Effector memory CD8-positive, alpha-beta T cell (primary cell): ENCODE measurements at regions not wholly inside any gene's neighbourhood (a gene's known extent, or its start where the extent isn't known, plus 50 kb on each side); places are given as distances from the start of the nearest gene placed in this dataset.
"Not testable (repeated sequence)": the region's sequence is repeated elsewhere in the genome, so short reads cannot be mapped to it uniquely, and the experiment has no call there.

Source experiments
- ATAC-seq: fragments of 150-1000 bp; cut with Tn5 transposase; replicated peaks from 2 replicates; pipeline ENCODE4 v1.10.0; 2021; ENCODE audit warnings: mild to moderate bottlenecking, moderate library complexity
- DNase-seq, 3 experiments: peaks; one replicate each; pipeline ENCODE4 v3.0.0; 2021
- H3K27ac Mint-ChIP-seq, 2 donors: one replicate each; pipeline ENCODE4 v1.8.0; 2022; ENCODE audit warnings: mild to moderate bottlenecking in 2 of 2, mixed read lengths in 2 of 2, moderate library complexity in 2 of 2
- H3K27me3 Mint-ChIP-seq, 2 donors: one replicate each; pipeline ENCODE4 v1.8.0; 2022; ENCODE audit warnings: mixed read lengths in 2 of 2
- H3K36me3 Mint-ChIP-seq: one replicate; pipeline ENCODE4 v1.8.0; 2022; ENCODE audit warnings: mild to moderate bottlenecking, moderate library complexity, mixed read lengths; ENCODE audit not compliant: insufficient read depth
- H3K4me1 Mint-ChIP-seq, 2 donors: one replicate each; pipeline ENCODE4 v1.8.0; 2022; ENCODE audit warnings: low read depth in 2 of 2, mixed read lengths in 2 of 2
- H3K4me3 Mint-ChIP-seq, 2 donors: one replicate each; pipeline ENCODE4 v1.8.0; 2022; ENCODE audit warnings: mild to moderate bottlenecking in 2 of 2, mixed read lengths in 2 of 2, moderate library complexity in 2 of 2
- H3K9me3 Mint-ChIP-seq, 2 donors: one replicate each; pipeline ENCODE4 v1.8.0; 2022; ENCODE audit warnings: mixed read lengths in 2 of 2

DNA sequence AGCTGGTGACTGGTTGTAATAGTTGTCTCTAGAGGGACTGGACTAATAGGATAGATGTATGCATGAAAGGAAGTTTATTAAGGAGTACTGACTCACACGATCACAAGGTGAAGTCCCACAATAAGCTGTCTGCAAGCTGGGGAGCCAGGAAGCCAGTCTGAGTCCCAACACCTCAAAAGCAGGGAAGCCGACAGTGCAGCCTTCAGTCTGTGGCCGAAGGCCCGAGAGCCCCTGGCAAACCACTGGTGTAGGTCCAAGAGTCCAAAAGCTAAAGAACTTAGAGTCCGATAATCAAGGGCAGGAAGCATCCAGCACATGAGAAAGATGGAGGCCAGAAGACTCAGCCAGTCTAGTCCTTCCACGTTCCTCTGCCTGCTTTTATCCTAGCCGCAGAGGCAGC, 372.6 kb downstream of the TCERG1L start:
- not testable (repeated sequence) for H3K4me1 Mint-ChIP-seq, DNase-seq, H3K4me3 Mint-ChIP-seq, H3K27me3 Mint-ChIP-seq, H3K36me3 Mint-ChIP-seq, ATAC-seq, H3K9me3 Mint-ChIP-seq, H3K27ac Mint-ChIP-seq

GRCh38 chr10:130941886-130942285, 369.6 kb downstream of the TCERG1L start:
- H3K4me3 Mint-ChIP-seq = no peak overlapping the region
- H3K4me1 Mint-ChIP-seq = no peaks in the 10 kb centered on the region

DNA sequence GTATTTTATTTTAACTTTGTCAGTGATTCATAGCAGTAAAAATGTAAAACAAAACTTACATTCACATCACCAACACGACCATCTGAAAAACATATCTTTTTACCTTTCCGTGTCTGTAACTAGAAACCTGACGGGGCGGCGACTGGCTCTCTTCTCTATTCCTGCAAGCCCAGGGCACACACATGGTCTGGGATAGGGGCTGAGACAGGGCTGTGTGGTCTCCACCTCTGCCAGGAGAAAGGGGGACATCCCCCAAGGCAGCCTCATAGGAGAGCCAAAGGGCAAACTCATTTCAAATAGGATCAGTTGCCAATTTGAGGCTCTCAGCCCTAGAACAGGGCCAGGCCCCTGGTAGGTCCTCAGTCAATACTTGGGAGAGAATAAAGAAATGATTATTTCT, 359.4 kb downstream of the TCERG1L start:
- ATAC-seq (no peak), DNase-seq (no peak)
- no peak overlapping the region for H3K4me3 Mint-ChIP-seq
- no peaks in the 10 kb centered on the region for H3K9me3 Mint-ChIP-seq
- H3K36me3 Mint-ChIP-seq = no peaks in the 10 kb centered on the region
- no peaks in the 10 kb centered on the region for H3K27me3 Mint-ChIP-seq
- no peaks in the 10 kb centered on the region for H3K4me1 Mint-ChIP-seq
- no peak overlapping the region for H3K27ac Mint-ChIP-seq

More at GRCh38 chr10:130941886-130942285, 369.6 kb downstream of the TCERG1L start:
- no peaks in the 10 kb centered on the region for H3K9me3 Mint-ChIP-seq
- H3K27me3 Mint-ChIP-seq = no peaks in the 10 kb centered on the region
- ATAC-seq (no peak), DNase-seq (no peak)
- H3K27ac Mint-ChIP-seq = no peak overlapping the region
- H3K36me3 Mint-ChIP-seq = no peaks in the 10 kb centered on the region

DNA sequence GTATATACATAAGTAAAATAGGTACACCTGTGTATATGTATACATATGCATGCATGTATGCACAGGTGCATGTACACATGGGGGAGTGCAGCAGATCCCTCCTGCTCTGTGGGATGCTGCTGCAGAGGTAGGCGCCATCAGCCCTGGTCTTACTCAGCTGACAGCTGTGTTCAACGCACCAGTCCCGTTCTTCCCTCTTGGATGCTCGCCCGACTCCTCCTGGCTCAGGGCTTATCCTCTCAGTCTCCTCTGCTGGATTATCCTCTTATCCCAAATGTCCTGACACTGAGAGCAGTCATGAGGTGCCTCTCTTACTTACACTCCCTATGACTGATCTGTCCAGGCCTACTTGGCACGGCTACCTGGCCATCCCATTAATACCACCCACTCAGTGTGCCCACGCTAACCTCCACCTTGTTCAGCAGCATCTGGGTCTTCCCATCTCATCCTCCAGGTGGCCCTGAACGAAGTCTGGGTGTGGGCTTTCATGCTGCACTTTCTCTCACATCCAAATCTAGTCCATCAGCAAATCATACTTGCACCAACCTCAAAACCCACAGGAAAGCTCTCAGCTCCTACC, 357.1 kb downstream of the TCERG1L start:
- no peak for DNase-seq
- Mint-ChIP-seq H3K4me3 (no peak overlapping the region), H3K4me1 (no peaks in the 10 kb centered on the region), H3K27ac (no peak overlapping the region), H3K27me3 (no peaks in the 10 kb centered on the region), H3K9me3 (no peaks in the 10 kb centered on the region), H3K36me3 (no peaks in the 10 kb centered on the region)
- ATAC-seq = no peak

DNA sequence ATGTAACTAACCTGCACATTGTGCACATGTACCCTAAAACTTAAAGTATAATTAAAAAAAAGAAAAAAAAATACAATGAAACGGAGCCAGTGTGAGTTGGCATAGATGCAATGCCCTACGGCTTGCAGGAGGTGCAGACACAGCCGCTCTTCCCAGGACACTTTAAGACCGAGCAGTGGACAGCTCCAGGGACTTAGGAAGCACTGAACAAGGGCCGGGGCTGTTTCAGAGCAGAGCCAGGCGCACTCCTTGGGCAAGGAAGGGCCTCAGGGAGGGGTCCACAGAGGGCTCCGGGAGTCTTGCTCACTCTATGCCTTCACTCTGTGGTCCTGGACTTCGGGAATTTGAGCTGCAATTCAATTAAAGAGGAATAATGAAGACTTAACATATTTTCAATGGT, 355.3 kb downstream of the TCERG1L start:
- Mint-ChIP-seq H3K36me3 (no peaks in the 10 kb centered on the region), H3K4me3 (no peak overlapping the region)

GRCh38 chr10:130957423-130957822, 354.1 kb downstream of the TCERG1L start:
- Mint-ChIP-seq H3K4me1 (no peaks in the 10 kb centered on the region), H3K27ac (no peak overlapping the region), H3K9me3 (peaks cover 0 to 6% of the 10 kb centered on the region in 2 donors), H3K27me3 (no peaks in the 10 kb centered on the region), H3K4me3 (no peak overlapping the region), H3K36me3 (no peaks in the 10 kb centered on the region)
- ATAC-seq = no peak
- no peak for DNase-seq

More for the DNA sequence above, 355.3 kb downstream of the TCERG1L start:
- Mint-ChIP-seq H3K27ac (no peak overlapping the region), H3K9me3 (peaks cover 0 to 6% of the 10 kb centered on the region in 2 donors), H3K4me1 (no peaks in the 10 kb centered on the region), H3K27me3 (no peaks in the 10 kb centered on the region)
- ATAC-seq (no peak), DNase-seq (no peak)

DNA sequence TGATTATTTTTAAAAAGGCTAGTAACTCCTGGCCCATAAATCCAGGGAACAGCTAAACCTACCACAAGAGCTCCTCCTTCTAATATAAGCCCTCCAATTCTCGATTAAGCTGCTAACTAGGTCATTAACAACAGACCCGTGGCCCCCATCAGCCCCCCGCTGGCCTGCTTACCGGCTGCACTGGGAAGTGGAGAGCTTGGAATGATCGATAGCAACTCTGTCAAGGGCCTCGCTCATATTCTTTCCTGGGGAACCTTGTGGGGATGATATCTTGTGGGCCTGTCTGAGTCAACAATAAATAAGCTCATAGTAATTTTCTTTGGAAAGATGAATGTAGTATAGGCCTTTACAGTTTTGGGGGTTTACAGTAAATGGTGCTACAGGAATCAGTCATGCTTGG, 353.5 kb downstream of the TCERG1L start:
- H3K36me3 Mint-ChIP-seq = no peaks in the 10 kb centered on the region
- H3K27ac Mint-ChIP-seq = no peak overlapping the region
- H3K27me3 Mint-ChIP-seq = no peaks in the 10 kb centered on the region
- H3K9me3 Mint-ChIP-seq = peaks cover 1 to 8% of the 10 kb centered on the region in 2 donors
- ATAC-seq = no peak
- no peaks in the 10 kb centered on the region for H3K4me1 Mint-ChIP-seq
- no peak for DNase-seq
- no peak overlapping the region for H3K4me3 Mint-ChIP-seq

DNA sequence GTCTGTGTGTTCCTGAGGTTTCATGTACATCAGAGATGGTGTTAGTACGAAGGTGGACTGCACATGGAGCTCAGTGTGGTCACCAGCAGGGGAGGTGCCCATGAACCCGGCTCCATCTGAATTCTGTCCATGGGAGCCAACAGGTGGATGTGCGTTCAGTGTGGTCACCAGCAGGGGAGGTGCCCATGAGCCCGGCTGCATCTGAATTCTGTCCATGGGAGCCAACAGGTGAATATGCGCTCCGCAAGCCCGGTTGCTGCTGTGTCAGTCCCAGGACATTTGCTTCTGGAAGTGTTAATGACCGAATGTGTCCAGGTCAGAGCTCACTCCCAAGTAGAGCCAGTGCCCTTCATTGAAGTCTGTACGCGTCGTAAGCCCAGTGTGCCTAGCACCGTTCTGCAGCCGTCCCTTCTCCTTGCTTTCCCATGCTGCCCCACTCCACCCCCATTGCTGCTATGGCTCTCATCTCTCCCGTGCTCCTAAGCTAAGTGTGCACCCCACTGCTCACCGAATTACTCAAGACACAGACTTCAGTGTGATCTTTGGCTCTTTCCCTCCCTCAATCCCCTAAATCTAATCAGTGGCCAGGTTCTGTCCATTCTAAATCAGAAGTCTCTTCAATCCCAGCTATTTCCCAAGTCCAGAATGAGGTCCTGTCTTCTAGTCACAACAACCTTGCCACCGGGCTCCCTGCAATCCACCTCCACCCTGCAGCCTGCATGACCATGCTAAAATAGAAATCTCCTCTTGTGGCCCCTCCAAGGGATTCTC, 352.4 kb downstream of the TCERG1L start:
- H3K36me3 Mint-ChIP-seq = no peaks in the 10 kb centered on the region
- no peak overlapping the region for H3K4me3 Mint-ChIP-seq
- no peaks in the 10 kb centered on the region for H3K4me1 Mint-ChIP-seq
- ATAC-seq (no peak), DNase-seq (no peak)
- no peak overlapping the region for H3K27ac Mint-ChIP-seq
- H3K9me3 Mint-ChIP-seq = peaks cover 4 to 18% of the 10 kb centered on the region in 2 donors
- H3K27me3 Mint-ChIP-seq = no peaks in the 10 kb centered on the region

DNA sequence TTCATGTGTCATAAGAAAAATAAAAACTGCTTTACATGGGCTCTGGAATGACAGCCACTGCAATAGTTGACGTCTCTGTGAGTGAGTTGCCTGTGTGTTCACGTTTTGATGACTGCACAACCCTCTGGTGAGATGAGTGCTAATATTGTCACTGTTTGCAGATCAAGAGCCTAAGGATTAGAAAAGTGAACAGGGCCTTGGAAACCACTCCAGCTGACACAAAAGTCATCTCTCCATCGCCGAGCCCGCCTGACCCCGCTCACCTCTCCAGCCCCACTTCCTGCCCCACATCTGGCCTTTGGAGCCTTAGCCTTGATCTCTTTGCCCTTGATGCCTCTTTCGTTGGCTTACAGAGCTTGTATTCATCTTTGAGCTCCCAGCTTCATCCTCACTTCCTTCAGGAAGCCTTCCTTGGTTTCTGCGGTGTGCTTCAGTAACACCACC, 351.7 kb downstream of the TCERG1L start:
- Mint-ChIP-seq H3K27me3 (no peaks in the 10 kb centered on the region), H3K36me3 (no peaks in the 10 kb centered on the region), H3K27ac (no peak overlapping the region), H3K4me1 (no peaks in the 10 kb centered on the region), H3K4me3 (no peak overlapping the region), H3K9me3 (peaks cover 4 to 18% of the 10 kb centered on the region in 2 donors)
- no peak for DNase-seq
- ATAC-seq = no peak

DNA sequence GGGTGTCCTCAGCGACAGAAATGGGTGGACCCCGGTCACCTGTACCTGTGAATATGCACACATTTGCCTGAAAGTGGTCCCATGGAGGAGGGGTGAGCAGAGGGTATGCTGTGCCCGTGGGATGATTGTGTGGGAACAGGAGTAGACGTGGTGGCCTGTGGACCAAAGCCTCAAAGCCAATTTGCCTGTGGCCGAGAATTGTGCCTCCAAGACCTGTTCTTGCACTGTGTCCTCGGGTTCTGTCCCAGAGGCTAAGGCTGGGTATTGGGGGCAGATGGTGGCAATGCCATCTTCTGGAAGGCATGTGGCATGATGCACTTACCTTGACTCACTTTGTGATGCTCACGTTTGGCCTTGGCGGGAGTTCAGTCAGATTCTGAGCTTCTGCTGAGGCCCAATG, 351.0 kb downstream of the TCERG1L start:
- Mint-ChIP-seq H3K4me3 (no peak overlapping the region), H3K27ac (no peak overlapping the region), H3K36me3 (no peaks in the 10 kb centered on the region), H3K4me1 (no peaks in the 10 kb centered on the region), H3K9me3 (peaks cover 4 to 18% of the 10 kb centered on the region in 2 donors), H3K27me3 (no peaks in the 10 kb centered on the region)
- DNase-seq (no peak), ATAC-seq (no peak)

GRCh38 chr10:130961506-130962239, 349.8 kb downstream of the TCERG1L start:
- Mint-ChIP-seq H3K27me3 (no peaks in the 10 kb centered on the region), H3K27ac (no peak overlapping the region), H3K4me3 (no peak overlapping the region), H3K36me3 (no peaks in the 10 kb centered on the region), H3K4me1 (no peaks in the 10 kb centered on the region), H3K9me3 (peaks cover 4 to 18% of the 10 kb centered on the region in 2 donors)
- no peak for DNase-seq
- no peak for ATAC-seq

DNA sequence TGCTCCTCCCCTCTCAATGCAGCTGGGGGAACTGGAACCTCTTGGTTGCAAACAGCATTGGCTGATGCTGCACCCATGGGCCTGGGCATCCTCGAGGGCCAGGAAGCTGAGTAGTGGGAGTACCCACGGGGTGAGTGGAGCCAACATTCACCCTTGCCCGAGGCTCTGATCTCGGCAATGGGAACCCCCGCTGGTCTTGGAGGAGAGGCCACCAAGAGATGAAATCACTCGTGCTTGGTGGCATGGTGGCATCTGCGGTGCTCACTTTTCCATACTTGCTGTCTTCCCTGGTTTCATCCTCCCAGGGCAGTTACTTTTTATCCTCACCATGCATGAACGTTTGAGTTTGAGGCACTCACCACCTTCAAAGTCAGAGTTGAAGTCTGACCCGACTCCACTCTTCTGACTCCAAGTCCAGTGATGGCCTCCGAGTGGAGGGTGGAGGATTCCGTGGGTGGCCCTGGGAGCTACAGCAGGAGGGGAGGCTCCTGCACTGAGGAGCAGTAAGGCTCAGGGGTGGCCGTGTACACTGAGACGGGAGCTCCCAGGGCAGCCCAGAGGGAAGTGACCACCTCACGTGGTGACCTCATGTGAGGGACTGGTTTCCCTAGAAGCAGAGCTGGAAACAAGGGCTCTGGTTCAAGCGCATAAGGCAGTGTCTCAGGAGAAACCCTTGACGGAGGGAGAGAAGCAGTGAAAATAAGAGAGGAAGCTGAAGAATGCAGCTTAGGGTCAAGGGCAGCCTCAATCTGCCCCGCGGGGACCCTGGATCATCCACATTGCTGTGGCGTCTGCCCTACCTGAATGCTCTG, 349.1 kb downstream of the TCERG1L start:
- peaks cover 4 to 18% of the 10 kb centered on the region in 2 donors for H3K9me3 Mint-ChIP-seq
- H3K36me3 Mint-ChIP-seq = no peaks in the 10 kb centered on the region
- no peak overlapping the region for H3K4me3 Mint-ChIP-seq
- no peaks in the 10 kb centered on the region for H3K27me3 Mint-ChIP-seq
- ATAC-seq = no peak
- no peak overlapping the region for H3K27ac Mint-ChIP-seq
- DNase-seq = no peak
- no peaks in the 10 kb centered on the region for H3K4me1 Mint-ChIP-seq

GRCh38 chr10:130963052-130963393, 348.5 kb downstream of the TCERG1L start:
- Mint-ChIP-seq H3K9me3 (peaks cover 5 to 18% of the 10 kb centered on the region in 2 donors), H3K36me3 (no peaks in the 10 kb centered on the region), H3K4me1 (no peaks in the 10 kb centered on the region), H3K27ac (no peak overlapping the region), H3K27me3 (no peaks in the 10 kb centered on the region), H3K4me3 (no peak overlapping the region)
- ATAC-seq (no peak), DNase-seq (no peak)
